ENCODE measurements at regions not wholly inside any gene's neighbourhood (a gene's known extent, or its start where the extent isn't known, plus 50 kb on each side); places are given as distances from the start of the nearest gene placed in this dataset.

GRCh38 chr2:172351586-172351985, 75.8 kb upstream of the ITGA6 start:
- Histone ChIP-seq H3K36me3 (ENCODE audit: insufficient read depth, low read length) (no peaks in the 10 kb centered on the region), H3K4me1 (ENCODE audit: control insufficient read depth, insufficient read depth, low read length) (no peaks in the 10 kb centered on the region), H3K9ac (ENCODE audit: low read depth, low read length) (no peak overlapping the region), H3K4me3 (ENCODE audit: low read length) (no peak overlapping the region), H3K9me3 (replicated peaks; ENCODE audit: low read length) (no peaks in the 10 kb centered on the region), H3K4me2 (ENCODE audit: low read length) (no peak overlapping the region), H3K27me3 (ENCODE audit: control insufficient read depth, insufficient read depth, low read length) (peaks cover 5% of the 10 kb centered on the region)

DNA sequence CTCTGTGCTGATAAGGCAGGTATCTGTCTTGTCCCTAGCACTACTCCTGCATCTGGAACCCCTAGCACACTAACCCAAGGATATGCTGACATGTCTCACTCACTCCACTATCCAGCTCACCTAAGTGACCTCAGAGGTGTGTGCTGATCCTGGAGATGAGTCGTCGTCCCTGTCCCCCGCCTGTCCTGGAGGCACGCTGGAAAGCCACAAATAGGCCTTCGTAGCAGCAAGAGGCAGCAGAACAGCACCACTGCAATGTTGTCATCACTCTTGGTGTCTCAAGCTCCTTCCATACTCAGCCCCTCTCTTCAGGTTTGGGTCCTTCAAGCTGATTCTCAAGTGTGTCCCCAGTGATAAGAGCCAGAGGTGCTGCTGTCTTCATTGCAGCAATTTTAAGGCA, 73.0 kb upstream of the ITGA6 start:
- peaks cover 10% of the 10 kb centered on the region for H3K27me3 ChIP-seq (ENCODE audit: control insufficient read depth, insufficient read depth, low read length)
- H3K36me3 ChIP-seq (ENCODE audit: insufficient read depth, low read length) = no peaks in the 10 kb centered on the region
- H3K4me1 ChIP-seq (ENCODE audit: control insufficient read depth, insufficient read depth, low read length) = peaks cover 7% of the 10 kb centered on the region
- no peak overlapping the region for H3K9ac ChIP-seq (ENCODE audit: low read depth, low read length)
- no peak overlapping the region for H3K4me3 ChIP-seq (ENCODE audit: low read length)
- H3K9me3 ChIP-seq (replicated peaks; ENCODE audit: low read length) = no peaks in the 10 kb centered on the region
- H3K4me2 ChIP-seq (ENCODE audit: low read length) = no peak overlapping the region

- Histone ChIP-seq H3K27me3 (ENCODE audit: control insufficient read depth, insufficient read depth, low read length) (peaks cover 10% of the 10 kb centered on the region), H3K4me2 (ENCODE audit: low read length) (no peak overlapping the region), H3K9ac (ENCODE audit: low read depth, low read length) (no peak overlapping the region), H3K4me1 (ENCODE audit: control insufficient read depth, insufficient read depth, low read length) (peaks cover 7% of the 10 kb centered on the region), H3K36me3 (ENCODE audit: insufficient read depth, low read length) (no peaks in the 10 kb centered on the region), H3K9me3 (replicated peaks; ENCODE audit: low read length) (no peaks in the 10 kb centered on the region), H3K4me3 (ENCODE audit: low read length) (no peak overlapping the region)
Measured at GRCh38 chr2:172357442-172357841, 69.9 kb upstream of the ITGA6 start.

GRCh38 chr2:172358691-172359556, 68.5 kb upstream of the ITGA6 start:
- Histone ChIP-seq H3K4me1 (ENCODE audit: control insufficient read depth, insufficient read depth, low read length) (peaks cover 7% of the 10 kb centered on the region), H3K9ac (ENCODE audit: low read depth, low read length) (no peak overlapping the region), H3K4me3 (ENCODE audit: low read length) (no peak overlapping the region), H3K9me3 (replicated peaks; ENCODE audit: low read length) (no peaks in the 10 kb centered on the region), H3K4me2 (ENCODE audit: low read length) (no peak overlapping the region), H3K36me3 (ENCODE audit: insufficient read depth, low read length) (no peaks in the 10 kb centered on the region), H3K27me3 (ENCODE audit: control insufficient read depth, insufficient read depth, low read length) (peaks cover 5% of the 10 kb centered on the region)

DNA sequence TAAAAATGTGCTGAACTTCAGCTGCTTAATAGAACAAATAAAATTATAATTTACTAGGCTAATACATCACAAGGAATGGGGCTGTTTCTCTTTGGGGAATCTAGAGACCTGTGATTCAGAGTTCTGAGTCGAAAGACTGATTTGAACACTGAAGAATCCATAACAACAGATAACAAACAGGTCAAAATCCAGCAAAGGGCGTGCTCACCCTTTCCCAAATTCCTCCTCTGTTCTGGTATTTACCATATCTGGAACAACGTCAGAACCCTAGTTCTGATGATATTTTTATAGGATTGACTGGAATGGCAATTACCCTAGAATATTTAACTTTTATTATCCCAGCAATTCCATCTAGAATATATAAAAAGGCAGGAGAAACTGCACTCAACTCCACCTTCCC, 66.0 kb upstream of the ITGA6 start:
- Histone ChIP-seq H3K4me3 (ENCODE audit: low read length) (no peak overlapping the region), H3K4me1 (ENCODE audit: control insufficient read depth, insufficient read depth, low read length) (peaks cover 7% of the 10 kb centered on the region), H3K36me3 (ENCODE audit: insufficient read depth, low read length) (no peaks in the 10 kb centered on the region), H3K9ac (ENCODE audit: low read depth, low read length) (no peak overlapping the region), H3K27me3 (ENCODE audit: control insufficient read depth, insufficient read depth, low read length) (peaks cover 5% of the 10 kb centered on the region), H3K4me2 (ENCODE audit: low read length) (no peak overlapping the region), H3K9me3 (replicated peaks; ENCODE audit: low read length) (no peaks in the 10 kb centered on the region)

DNA sequence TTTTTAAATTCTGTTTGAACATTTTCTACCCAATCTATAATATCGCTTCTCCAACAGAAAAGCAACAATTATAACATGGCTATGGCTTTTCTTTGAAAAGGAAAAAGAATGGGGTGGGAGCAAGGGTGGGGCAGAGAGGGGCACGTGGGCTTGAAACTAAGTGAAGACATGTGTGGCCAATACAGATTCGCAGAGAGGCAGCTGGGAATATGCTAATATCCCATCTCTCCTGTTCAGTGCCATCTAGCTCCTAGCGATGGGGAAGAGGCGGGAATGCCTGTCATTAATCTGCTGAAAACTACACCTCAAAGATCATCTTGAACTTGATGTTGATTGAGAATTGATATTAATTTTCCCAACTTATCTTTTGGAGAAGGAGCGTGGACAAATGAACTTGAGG, 65.5 kb upstream of the ITGA6 start:
- peaks cover 7% of the 10 kb centered on the region for H3K4me1 ChIP-seq (ENCODE audit: control insufficient read depth, insufficient read depth, low read length)
- peaks cover 5% of the 10 kb centered on the region for H3K27me3 ChIP-seq (ENCODE audit: control insufficient read depth, insufficient read depth, low read length)
- no peaks in the 10 kb centered on the region for H3K36me3 ChIP-seq (ENCODE audit: insufficient read depth, low read length)
- H3K4me3 ChIP-seq (ENCODE audit: low read length) = no peak overlapping the region
- no peak overlapping the region for H3K9ac ChIP-seq (ENCODE audit: low read depth, low read length)
- H3K4me2 ChIP-seq (ENCODE audit: low read length) = no peak overlapping the region
- H3K9me3 ChIP-seq (replicated peaks; ENCODE audit: low read length) = no peaks in the 10 kb centered on the region

DNA sequence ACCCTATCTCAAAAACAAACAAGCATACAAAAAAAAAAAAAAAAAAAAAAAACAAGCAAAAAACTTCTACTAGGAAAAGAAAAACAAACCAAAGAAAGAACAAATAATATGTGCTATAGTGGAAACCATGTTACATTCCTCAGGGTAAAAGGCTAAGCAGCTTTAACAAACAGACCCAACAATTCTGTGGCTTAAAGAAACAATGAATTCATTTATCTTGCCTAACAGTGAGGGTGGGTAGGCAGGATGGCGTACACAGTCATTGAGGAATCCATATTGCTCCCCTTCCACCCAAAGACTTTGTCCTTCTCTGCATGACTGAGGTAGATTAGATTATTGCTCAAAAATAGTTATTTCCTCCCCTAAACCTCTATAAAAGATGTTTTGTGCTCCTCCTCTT, 63.1 kb upstream of the ITGA6 start:
- Histone ChIP-seq H3K27me3 (ENCODE audit: control insufficient read depth, insufficient read depth, low read length) (no peaks in the 10 kb centered on the region), H3K9me3 (replicated peaks; ENCODE audit: low read length) (no peaks in the 10 kb centered on the region), H3K9ac (ENCODE audit: low read depth, low read length) (no peak overlapping the region), H3K36me3 (ENCODE audit: insufficient read depth, low read length) (no peaks in the 10 kb centered on the region), H3K4me1 (ENCODE audit: control insufficient read depth, insufficient read depth, low read length) (no peaks in the 10 kb centered on the region), H3K4me3 (ENCODE audit: low read length) (no peak overlapping the region), H3K4me2 (ENCODE audit: low read length) (no peak overlapping the region)

DNA sequence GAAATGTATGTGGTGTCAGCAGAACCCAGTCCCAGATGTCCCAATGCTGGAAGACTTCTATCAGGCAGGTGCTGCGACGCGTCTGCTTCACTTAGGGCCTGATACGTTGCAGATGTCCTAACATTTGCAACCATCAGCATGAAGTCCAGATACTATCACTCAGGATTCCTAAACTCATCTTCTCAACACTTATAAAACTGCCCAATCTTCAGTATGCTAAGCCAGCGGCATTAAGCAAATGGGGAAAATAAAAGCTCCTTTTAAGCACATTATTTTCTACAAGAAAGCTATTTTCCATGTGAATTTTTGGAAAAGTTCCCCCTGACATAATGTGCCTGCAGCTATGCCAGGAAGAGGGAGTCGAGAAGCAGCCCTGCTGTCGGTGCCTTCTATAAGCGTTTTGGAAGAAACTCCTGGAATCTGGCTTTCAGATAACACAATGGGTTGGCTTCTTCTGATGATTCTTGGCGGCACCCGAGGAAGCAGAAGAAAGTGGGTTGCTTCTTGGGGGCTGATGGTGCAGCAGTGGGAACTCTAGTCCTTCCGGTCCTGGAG, 60.7 kb upstream of the ITGA6 start:
- H3K36me3 ChIP-seq (ENCODE audit: insufficient read depth, low read length) = no peaks in the 10 kb centered on the region
- H3K9ac ChIP-seq (ENCODE audit: low read depth, low read length) = no peak overlapping the region
- no peaks in the 10 kb centered on the region for H3K4me1 ChIP-seq (ENCODE audit: control insufficient read depth, insufficient read depth, low read length)
- no peak overlapping the region for H3K4me2 ChIP-seq (ENCODE audit: low read length)
- H3K4me3 ChIP-seq (ENCODE audit: low read length) = no peak overlapping the region
- H3K27me3 ChIP-seq (ENCODE audit: control insufficient read depth, insufficient read depth, low read length) = no peaks in the 10 kb centered on the region
- no peaks in the 10 kb centered on the region for H3K9me3 ChIP-seq (replicated peaks; ENCODE audit: low read length)

- Histone ChIP-seq H3K9ac (ENCODE audit: low read depth, low read length) (no peak overlapping the region), H3K4me2 (ENCODE audit: low read length) (no peak overlapping the region), H3K4me3 (ENCODE audit: low read length) (no peak overlapping the region), H3K4me1 (ENCODE audit: control insufficient read depth, insufficient read depth, low read length) (no peaks in the 10 kb centered on the region), H3K9me3 (replicated peaks; ENCODE audit: low read length) (no peaks in the 10 kb centered on the region), H3K27me3 (ENCODE audit: control insufficient read depth, insufficient read depth, low read length) (no peaks in the 10 kb centered on the region), H3K36me3 (ENCODE audit: insufficient read depth, low read length) (no peaks in the 10 kb centered on the region)
Measured at GRCh38 chr2:172370821-172371455, 56.4 kb upstream of the ITGA6 start.

DNA sequence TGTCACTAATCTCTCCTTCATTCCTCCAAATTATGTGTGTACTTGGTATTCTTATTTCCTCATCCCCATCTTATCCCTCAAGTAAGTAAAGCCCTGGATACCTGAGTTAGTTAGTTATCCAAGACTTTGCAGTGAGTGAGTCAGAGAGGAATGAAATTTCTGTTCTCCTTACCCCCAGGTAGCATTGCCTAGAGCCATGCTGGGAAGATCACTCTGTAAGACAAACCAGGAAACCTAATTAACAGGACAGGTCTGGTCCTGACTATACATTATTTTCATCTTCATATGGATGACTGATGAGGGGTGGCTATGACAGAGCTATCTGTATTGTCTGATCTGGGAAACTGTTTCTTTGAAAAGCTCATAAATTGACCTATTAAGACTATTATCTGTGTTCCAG, 55.0 kb upstream of the ITGA6 start:
- H3K9ac ChIP-seq (ENCODE audit: low read depth, low read length) = no peak overlapping the region
- H3K4me1 ChIP-seq (ENCODE audit: control insufficient read depth, insufficient read depth, low read length) = no peaks in the 10 kb centered on the region
- H3K4me2 ChIP-seq (ENCODE audit: low read length) = no peak overlapping the region
- no peaks in the 10 kb centered on the region for H3K36me3 ChIP-seq (ENCODE audit: insufficient read depth, low read length)
- H3K27me3 ChIP-seq (ENCODE audit: control insufficient read depth, insufficient read depth, low read length) = no peaks in the 10 kb centered on the region
- no peaks in the 10 kb centered on the region for H3K9me3 ChIP-seq (replicated peaks; ENCODE audit: low read length)
- H3K4me3 ChIP-seq (ENCODE audit: low read length) = no peak overlapping the region

DNA sequence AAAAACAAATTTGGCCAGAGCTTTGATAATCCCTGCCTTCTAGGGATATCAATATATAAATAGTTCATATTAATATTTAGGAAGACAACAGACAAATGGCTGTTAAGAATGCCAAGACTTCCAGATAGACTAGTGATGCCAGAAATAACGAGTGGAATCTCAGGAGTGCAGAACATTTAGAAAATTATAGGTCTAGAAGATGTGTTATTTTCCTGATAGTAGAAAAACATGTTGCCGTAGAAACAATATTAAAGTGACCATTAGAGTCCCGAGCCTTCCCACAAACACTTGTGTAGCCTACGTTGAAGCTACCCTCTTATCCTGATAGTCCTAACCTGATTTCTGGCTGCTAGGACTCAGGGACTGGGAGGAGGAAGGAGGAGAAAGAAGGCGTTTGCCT, 54.3 kb upstream of the ITGA6 start:
- no peaks in the 10 kb centered on the region for H3K9me3 ChIP-seq (replicated peaks; ENCODE audit: low read length)
- no peak overlapping the region for H3K4me3 ChIP-seq (ENCODE audit: low read length)
- no peaks in the 10 kb centered on the region for H3K36me3 ChIP-seq (ENCODE audit: insufficient read depth, low read length)
- H3K9ac ChIP-seq (ENCODE audit: low read depth, low read length) = no peak overlapping the region
- no peaks in the 10 kb centered on the region for H3K27me3 ChIP-seq (ENCODE audit: control insufficient read depth, insufficient read depth, low read length)
- H3K4me2 ChIP-seq (ENCODE audit: low read length) = no peak overlapping the region
- H3K4me1 ChIP-seq (ENCODE audit: control insufficient read depth, insufficient read depth, low read length) = no peaks in the 10 kb centered on the region

Measured in skeletal muscle satellite cell (primary cell).